SIG-M5 (cell line): ENCODE measurements at regions not wholly inside any gene's neighbourhood (a gene's known extent, or its start where the extent isn't known, plus 50 kb on each side); places are given as distances from the start of the nearest gene placed in this dataset.
"Not testable (repeated sequence)": the region's sequence is repeated elsewhere in the genome, so short reads cannot be mapped to it uniquely, and the experiment has no call there.

Source experiments
- DNase-seq: peaks from one replicate; lab custom pipeline; 2025; lab: John Stamatoyannopoulos, UW

DNA sequence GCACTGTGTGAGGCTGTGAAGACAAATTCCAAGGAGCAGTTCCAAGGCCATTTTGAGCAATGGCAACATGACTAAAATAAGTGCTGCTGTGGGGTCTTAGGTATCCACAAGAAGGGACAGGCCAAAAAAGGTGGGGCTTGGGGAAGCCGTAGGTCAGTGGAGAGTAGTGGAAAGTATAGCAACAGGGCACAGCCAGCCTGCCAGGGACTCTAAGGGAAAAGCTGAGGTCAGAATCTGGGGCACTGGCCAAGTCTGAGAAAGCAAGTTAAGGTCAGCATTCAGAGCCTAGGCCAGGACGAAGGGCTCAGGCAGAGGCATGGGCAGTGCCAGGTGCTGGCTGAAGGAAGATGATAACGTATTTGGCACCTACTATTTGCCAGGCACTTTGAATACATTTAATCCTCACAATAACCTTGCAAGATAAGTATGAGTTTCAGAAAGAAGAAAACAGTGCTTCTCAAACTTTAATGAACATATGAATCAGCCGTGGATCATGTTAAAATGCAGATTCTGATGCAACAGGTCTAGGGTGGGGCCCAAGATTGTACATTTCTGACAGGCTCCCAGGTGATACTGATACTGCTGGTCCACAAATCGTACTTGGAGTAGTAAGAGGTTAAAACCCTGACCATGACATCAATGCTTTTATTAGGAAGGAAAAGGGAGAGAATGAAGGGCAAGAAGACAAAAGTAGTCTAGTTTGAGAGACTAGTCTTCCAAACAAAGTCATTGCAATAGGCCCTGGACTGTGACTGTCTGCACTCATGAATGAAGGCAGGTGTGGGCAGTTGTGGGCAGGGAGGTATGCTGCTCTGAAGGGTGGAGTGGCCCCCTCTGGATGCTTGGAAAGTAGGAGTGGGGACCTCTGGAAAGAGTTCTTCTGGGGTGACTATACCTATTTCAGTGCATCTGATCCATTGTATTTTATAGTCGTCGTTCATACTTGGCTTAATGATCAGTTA lies 106.3 kb upstream of the ANKRD28 start:
- no peak for DNase-seq

DNA sequence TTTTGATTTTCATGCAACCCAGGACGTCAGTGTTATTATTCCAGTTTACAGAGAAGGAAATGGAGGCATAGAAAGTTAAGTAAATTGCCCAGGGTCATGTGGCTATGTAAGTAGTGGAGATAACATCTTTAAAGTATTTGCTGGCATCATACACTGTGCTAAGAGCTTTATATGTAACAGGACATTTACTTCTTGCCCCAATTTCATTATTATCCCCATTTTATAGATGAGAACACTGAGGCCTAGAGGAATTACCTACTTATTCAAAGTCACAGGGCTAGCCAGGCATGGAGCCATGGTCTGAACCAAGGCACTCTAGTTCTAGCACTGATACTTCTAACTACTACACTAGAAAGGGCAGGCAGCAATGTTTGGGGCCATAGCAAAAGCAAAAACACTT lies 107.3 kb upstream of the ANKRD28 start:
- no peak for DNase-seq

DNA sequence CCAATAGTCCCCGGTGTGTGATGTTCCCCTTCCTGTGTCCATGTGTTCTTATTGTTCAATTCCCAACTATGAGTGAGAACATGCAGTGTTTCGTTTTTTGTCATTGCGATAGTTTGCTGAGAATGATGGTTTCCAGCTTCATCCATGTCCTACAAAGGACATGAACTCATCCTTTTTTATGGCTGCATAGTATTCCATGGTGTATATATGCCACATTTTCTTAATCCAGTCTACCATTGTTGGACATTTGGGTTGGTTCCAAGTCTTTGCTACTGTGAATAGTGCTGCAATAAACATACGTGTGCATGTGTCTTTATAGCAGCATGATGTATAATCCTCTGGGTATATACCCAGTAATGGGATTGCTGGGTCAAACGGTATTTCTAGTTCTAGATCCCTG lies 109.6 kb upstream of the ANKRD28 start:
- DNase-seq = not testable (repeated sequence)

DNA sequence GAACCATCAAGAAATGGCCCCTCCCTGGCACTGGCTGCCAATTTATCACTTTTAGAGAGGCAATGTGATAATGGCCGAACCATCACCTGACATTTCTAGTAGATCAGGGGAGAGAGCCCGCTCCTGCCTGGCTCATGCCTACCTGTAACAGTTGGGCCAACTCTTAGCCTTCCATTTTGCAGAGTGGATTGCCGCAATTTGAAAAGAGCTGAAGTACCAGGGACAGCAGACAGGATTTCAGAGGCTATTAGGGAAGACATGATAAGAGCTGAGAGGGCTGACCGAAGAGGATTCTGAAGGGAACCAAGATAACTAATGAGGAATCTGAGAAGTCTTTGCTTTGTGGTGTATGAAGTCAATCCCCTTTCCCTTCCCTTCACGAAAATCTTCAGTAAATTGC lies 121.2 kb upstream of the ANKRD28 start:
- DNase-seq = no peak

DNA sequence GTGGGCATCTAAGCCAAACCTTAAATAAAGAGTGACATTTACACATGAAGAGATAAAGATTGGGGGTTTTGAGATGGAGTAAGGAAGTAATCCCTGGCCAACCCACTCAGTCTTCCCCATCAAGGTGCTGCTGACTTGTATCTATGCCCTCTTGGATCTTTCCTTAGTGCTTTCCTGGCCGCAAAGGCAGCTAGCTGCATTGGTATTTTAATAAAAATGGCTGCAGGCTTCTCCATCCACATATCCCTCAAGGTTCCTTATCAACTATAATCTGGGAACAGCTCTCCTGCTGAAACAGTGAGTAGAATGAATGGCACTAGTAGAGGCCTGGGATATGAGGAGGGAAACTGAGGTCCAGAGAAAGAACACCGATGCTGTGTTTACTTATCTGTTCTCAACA lies 122.2 kb upstream of the ANKRD28 start:
- DNase-seq = no peak

DNA sequence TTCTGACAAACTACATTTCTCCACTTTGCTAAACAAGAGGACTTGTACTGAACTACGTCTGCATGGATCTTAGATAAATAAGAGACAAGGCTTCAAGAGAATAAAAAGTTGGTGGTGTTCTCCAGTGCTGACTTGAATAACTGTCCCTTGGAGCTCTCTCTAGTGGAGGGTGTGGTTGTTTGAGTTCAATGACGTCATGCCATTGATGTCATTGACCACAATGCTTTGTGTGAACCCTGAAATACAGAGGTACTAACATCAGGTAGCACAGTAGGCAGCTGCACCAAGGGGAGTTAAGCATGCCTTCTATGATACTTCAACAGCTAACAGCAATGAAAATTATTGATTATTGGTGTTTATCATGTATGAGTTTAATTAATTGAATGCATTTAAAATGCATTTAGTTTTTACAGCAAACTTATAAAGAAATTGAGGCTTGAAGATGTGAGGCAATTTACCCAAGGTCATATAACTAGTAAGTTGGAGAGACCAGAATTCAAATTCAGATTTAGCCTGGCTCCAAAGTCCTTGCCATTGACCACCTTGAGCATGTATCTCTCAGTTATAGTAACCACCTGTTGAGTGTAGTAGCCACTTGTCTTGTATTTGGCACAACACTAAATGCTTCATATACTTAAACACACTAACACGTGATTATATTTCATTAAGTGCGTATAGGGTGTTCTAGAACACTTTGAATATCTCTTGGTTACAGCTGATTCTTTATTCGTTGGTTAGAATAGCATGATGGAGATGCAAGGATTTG lies 126.0 kb upstream of the ANKRD28 start:
- DNase-seq = no peak

DNA sequence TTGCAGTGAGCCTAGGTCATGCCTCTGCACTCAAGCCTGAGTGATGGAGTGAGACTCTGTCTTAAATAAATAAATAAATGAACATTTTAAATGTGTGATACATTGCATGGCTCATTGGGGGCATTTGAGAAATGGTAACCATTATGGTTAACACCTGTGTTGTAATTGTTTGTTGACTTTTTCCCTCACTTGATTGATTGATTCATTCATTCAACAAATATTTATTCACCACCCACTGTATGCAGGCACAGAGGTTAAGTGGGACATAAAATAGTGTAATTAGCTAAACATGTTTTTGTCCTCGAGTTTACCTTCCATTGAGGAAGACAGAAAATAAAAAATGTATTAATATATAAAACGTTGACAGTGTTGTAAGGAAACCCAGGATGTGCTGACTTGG lies 127.1 kb upstream of the ANKRD28 start:
- no peak for DNase-seq

DNA sequence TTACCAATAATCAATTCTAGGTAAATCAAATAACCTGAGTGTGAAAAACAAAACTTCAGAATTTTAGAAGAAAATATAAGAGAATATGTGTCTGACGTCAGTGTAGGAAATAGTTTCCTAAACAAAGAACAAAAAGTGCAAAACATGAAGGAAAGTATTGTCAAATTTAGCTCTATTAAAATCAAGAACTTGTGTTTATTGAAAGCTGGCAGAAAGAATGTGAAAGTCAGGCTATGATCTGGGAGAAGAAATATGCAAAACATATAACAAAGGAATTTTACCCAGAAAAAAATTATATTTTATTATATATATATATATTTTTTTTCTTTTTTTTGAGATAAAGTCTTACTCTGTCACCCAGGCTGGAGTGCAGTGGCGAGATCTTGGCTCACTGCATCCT lies 129.1 kb upstream of the ANKRD28 start:
- no peak for DNase-seq

DNA sequence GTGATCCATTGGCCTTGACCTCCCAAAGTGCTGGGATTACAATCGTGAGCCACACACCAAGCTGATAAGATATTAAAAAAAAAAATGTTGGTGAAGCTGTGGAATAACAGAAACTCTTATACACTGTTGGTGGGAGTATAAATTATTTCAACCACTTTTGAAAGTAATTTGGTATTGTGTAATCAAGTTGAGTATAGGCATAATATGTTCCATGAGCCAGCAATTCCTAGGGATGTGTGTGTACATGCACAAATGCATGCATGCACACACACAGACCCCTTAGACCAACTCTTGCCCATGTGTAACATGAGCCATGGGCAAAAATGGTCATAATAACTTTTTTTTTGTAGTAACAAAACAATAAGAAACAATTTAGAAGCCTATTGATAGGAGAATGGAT lies 130.2 kb upstream of the ANKRD28 start:
- no peak for DNase-seq

DNA sequence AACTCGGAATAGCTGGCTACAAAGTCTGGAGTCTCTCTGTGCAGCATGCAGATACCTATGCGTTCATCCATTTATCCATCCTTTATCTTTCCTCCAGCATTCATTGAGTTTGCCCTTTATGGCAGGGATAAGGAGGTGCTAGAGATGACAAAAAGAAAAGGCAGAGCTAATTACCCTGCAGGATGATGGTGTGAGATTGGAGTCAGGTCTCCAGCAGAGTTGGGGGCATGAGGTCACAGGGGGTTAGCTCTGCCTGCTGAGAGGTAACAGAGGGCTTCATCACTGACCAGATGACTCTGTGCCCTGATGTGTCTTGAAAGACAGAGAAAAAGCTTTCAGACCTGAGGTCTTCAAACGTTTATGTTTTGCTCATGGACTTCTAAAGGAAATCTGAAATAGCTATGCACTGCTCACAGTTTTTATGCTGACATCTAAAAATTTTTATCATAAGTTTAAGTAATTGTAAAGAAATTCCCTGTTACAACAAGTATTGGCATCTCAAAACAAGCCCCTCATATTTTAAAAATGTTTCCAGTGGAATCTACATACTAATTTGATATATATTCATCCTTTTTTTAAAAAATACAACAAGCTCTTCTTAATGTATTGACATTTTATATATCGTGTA lies 132.3 kb upstream of the ANKRD28 start:
- no peak for DNase-seq

DNA sequence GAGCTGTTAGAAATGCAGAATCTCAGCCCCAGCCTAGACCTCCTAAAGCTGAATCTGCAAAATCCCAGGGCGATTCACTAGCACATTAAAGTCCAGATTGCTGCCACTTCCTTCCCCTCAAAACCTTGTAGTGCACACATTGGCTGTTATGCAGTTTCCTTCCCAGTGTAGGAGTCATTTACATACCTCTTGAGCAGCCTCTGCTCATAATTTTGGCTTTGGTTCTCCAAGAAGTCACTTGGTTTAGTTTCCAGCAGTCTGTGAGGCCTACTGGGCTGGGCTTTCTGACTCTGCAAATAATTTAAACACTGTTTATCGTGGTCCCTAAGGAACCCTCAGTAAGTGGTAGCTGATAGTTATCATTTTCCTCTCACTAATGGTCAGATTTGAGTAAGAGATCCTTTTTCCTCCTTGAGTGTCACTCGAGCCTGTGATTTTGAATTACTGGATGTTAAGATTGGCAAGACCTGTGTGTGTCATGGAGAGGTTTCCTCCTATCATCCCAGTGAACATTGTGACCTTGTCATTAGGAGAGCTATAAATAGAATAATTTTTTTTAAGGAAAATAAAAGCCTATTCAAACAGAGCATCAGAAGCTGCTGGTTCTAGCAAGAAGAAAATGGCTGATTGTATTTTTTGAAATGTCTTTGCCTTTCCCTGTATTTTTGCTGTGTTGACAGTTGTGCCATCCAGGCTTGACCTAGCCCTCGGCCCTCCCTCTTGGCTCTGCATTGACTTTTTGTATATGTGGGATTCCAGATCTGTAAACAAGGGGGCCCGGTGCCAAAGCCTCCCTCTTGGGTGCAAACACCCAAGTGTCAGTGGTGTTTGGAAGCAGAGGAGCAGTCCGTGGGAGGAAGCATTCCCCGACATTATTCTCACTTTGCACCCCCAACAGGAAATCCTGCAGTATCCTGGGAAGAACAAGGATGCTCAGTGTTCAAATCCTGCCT lies 134.8 kb upstream of the ANKRD28 start:
- DNase-seq = no peak

DNA sequence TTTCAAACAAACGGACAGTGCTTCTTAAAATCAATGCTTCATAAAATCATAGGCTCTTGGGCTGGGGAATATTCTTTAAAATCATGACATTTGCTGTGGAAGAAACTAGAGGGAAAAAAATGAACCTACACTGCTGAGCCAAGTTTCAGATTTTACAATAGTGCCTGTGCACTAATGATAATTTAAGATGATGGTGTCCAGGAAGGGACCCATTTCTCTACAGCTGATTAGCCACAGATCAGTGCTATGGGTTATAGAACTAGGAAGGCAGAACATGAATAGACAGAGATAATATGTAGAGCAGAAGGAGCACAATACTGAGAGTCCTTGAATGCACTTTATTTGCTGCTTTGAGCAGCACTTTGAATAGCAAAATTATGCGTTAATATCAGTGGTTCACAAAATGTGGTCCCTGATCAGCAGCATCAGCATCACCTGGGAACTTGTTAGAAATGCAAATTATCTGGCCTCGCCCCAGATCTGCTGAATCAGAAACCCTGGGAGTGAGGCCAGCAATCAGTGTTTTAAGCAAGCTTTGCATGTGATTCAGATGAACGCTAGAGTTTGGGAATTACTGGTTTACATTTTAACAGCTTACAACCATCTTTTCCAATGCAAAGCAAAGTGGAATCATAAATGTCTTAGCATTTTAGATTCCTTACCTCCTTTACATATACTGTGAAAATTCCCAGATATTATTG lies 135.8 kb upstream of the ANKRD28 start:
- DNase-seq = no peak

DNA sequence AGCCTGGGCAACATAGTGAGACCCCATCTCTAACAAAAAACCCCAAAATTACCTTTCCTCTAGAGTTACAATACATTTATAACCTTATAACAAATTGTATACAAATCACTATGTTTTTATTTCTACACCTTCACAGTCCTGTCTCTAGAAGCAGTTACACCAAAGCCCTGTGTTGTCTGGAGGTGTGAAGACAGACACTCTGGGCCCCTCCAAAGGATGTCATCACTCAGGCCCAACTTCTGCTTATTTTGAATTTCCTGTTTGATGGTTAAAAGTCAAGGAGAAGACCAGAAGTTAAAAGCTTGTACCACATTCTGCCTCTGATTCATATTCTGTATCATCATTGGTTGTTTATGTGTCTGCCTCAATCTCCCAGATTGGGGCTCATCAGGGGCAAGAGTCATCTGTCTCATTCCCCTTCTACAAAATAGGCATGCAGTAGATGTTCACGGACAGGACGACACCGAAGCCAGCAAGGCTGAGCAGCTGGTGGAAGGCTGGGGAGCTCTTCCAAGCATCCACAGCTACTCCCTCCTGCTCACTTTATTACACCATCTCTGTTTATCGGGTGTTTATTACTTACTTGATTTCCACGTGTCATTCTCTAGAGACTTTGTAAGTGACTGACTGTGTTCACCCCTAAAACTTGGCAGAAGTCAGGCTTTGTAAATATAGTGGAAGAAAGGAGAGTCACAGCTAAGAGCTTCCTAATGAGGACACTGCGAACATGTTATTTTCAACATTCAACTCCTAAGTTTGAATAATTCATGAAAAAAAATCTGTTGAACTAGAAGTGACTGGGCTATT lies 136.8 kb upstream of the ANKRD28 start:
- DNase-seq = no peak

DNA sequence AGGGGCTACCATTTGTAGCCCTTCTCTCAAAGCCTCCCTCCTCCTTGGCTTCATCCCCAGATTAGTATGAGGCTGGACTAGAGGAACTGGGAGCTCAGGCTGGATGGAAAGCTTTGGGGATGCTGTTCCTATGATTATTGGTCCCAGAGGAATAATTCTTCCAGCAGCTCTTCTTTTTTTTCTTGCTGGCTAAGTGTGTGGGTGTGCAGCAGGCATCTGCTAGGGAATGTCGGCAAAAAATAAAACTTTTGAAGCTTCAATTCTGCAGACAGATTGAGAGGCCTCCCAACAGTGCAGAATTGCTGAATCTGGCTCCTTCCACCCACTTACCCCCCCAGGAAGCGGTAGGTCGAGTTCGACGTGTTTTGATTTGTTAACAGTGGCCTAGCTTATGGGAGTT lies 138.5 kb upstream of the ANKRD28 start:
- no peak for DNase-seq

DNA sequence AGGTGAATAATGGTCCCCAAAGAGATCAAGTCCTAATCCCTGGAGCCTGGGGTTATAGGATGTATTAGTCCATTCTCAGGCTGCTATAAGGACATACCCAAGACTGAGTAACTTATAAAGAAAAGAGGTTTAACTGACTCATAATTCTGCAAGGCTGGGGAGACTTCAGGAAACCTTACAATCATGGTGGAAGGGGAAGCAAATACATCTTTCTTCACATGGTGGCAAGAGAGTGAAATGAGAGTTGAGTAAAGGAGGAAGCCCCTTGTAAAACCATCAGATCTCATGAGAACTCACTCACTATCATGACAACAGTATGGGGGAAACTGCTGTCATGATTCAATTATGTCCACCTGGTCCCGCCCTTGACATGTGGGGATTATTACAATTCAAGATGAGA lies 142.9 kb upstream of the ANKRD28 start:
- no peak for DNase-seq

DNA sequence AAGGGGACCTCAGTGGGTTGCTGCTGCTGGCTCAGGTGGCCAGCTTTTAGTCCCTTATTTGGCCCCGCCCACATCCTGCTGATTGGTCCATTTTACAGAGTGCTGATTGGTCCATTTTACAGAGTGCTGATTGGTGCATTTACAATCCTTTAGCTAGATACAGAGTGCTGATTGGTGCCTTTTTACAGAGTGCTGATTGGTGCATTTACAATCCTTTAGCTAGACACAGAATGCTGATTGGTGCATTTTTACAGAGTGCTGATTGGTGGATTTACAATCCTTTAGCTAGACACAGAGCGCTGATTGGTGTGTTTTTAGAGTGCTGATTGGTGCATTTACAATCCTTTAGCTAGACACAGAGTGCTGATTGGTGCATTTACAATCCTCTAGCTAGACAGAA lies 143.7 kb upstream of the ANKRD28 start:
- not testable (repeated sequence) for DNase-seq

DNA sequence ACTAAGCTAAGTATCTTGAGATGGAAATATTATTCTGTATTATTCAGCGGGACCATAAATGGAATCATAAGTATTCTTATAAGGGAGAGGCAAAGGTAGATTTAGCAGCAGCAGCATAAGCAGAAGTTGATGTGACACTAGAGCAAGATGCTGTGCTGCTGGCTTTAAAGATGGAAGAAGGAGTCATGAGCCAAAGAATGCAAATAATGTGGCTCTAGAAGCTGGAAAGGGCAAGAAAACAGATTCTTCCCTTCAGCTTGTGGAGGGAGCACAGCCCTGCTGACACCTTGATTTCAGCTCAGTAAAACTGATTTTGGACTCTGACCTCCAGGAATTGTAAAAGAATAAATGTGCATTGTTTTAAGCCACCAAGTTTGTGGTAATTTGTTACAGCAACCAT lies 144.2 kb upstream of the ANKRD28 start:
- DNase-seq = no peak

DNA sequence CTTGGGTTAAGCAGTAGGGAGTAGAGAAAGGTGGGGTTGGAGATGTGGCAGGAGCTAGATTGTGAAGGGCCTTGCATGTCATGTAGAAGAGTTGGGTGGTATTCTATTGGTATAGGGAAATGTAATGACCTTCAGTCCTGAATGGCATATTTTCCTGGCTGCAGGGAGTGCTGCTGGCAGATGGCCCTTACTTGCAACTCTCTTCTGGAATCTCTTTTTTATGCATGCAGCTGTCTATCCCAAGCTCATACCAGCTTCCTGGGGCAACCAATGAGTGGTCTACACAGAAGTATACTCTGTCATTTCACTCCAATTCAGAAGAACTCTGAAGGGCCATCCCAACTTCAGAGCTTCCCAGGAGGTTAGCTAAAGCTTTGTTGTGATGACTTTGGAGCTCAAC lies 144.7 kb upstream of the ANKRD28 start:
- no peak for DNase-seq

DNA sequence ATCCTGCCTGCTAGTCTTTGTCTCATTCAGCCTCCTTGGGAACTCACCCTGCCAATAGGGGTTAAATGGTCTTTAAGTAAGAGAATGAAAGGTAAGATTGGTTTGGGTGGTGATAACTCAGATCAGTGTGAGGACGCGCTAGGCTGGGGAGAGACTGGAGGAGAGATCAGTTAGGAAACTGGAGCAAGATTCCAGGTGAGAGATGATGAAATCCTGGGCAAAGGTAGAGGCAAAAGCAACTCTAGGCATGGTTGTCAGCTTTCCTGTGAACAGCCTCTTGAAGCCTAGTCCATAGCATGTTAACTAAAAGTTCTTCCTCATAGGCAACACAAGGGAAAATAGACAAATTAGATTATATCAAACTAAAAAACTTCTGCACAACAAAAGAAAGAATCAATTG lies 145.2 kb upstream of the ANKRD28 start:
- no peak for DNase-seq

DNA sequence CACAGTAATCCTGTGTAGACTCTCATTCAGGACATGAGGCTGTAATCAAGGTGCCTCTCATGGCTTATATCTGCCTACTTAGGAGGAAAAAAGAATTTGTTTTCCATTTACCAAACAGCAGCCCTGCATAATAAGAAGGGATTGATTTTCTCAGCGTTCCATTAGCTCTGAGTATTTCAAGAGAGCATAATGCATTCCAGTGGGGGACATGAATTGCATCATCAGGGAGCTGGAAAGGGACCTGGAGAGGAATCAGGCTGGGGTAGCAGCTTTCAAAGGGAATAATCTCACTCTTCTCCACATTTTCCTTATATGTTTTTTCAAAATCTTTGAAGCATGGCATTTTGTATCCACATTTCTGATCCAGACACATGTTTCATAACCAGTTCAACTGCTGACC lies 150.6 kb upstream of the ANKRD28 start:
- DNase-seq = no peak
